Activated naive CD8-positive, alpha-beta T cell treated with anti-CD3 and anti-CD28 coated beads for 36 hours (primary cell): ENCODE measurements at regions not wholly inside any gene's neighbourhood (a gene's known extent, or its start where the extent isn't known, plus 50 kb on each side); places are given as distances from the start of the nearest gene placed in this dataset.

Experiments used
- DNase-seq: peaks from one replicate; pipeline ENCODE4 v3.0.0; 2021
- H3K27ac Mint-ChIP-seq: one replicate; pipeline ENCODE4 v1.8.0; 2022; ENCODE audit warnings: mild to moderate bottlenecking, moderate library complexity, mixed read lengths
- H3K27me3 Mint-ChIP-seq: one replicate; pipeline ENCODE4 v1.8.0; 2022; ENCODE audit warnings: mild to moderate bottlenecking, mixed read lengths
- H3K36me3 Mint-ChIP-seq: one replicate; pipeline ENCODE4 v1.8.0; 2021; ENCODE audit warnings: mild to moderate bottlenecking, mixed read lengths
- H3K4me1 Mint-ChIP-seq: one replicate; pipeline ENCODE4 v1.8.0; 2021; ENCODE audit warnings: mixed read lengths
- H3K4me3 Mint-ChIP-seq: one replicate; pipeline ENCODE4 v1.8.0; 2022; ENCODE audit warnings: mild to moderate bottlenecking, moderate library complexity, mixed read lengths
- H3K9me3 Mint-ChIP-seq: one replicate; pipeline ENCODE4 v1.8.0; 2022; ENCODE audit warnings: mixed read lengths

GRCh38 chr2:180143633-180144337 is 136.7 kb upstream of the CWC22 start:
- Mint-ChIP-seq H3K36me3 (no peaks in the 10 kb centered on the region), H3K9me3 (no peaks in the 10 kb centered on the region)

GRCh38 chr2:180141600-180141999 is 134.5 kb upstream of the CWC22 start:
- Mint-ChIP-seq H3K4me3 (no peak overlapping the region), H3K27me3 (no peaks in the 10 kb centered on the region), H3K4me1 (no peaks in the 10 kb centered on the region), H3K36me3 (no peaks in the 10 kb centered on the region), H3K9me3 (no peaks in the 10 kb centered on the region), H3K27ac (no peak overlapping the region)
- no peak for DNase-seq

More at GRCh38 chr2:180143633-180144337, 136.7 kb upstream of the CWC22 start:
- Mint-ChIP-seq H3K4me1 (no peaks in the 10 kb centered on the region), H3K4me3 (no peak overlapping the region), H3K27me3 (no peaks in the 10 kb centered on the region), H3K27ac (no peak overlapping the region)
- DNase-seq: no peak

GRCh38 chr2:180133736-180134135 is 126.6 kb upstream of the CWC22 start:
- H3K27ac Mint-ChIP-seq: no peak overlapping the region
- H3K9me3 Mint-ChIP-seq: no peaks in the 10 kb centered on the region
- H3K4me3 Mint-ChIP-seq: no peak overlapping the region
- H3K36me3 Mint-ChIP-seq: no peaks in the 10 kb centered on the region
- DNase-seq: no peak
- H3K4me1 Mint-ChIP-seq: no peaks in the 10 kb centered on the region
- H3K27me3 Mint-ChIP-seq: peaks cover 9% of the 10 kb centered on the region

GRCh38 chr2:180130403-180130802 is 123.3 kb upstream of the CWC22 start:
- DNase-seq: no peak
- H3K27ac Mint-ChIP-seq: no peak overlapping the region
- H3K36me3 Mint-ChIP-seq: no peaks in the 10 kb centered on the region
- H3K4me3 Mint-ChIP-seq: no peak overlapping the region
- H3K9me3 Mint-ChIP-seq: no peaks in the 10 kb centered on the region
- H3K4me1 Mint-ChIP-seq: peaks cover 2% of the 10 kb centered on the region
- H3K27me3 Mint-ChIP-seq: peaks cover 23% of the 10 kb centered on the region

GRCh38 chr2:180128861-180129260 is 121.8 kb upstream of the CWC22 start:
- Mint-ChIP-seq H3K36me3 (no peaks in the 10 kb centered on the region), H3K27me3 (peaks cover 23% of the 10 kb centered on the region), H3K4me1 (peaks cover 2% of the 10 kb centered on the region), H3K4me3 (no peak overlapping the region), H3K27ac (no peak overlapping the region), H3K9me3 (no peaks in the 10 kb centered on the region)
- DNase-seq: no peak

- H3K4me1 Mint-ChIP-seq: peaks cover 2% of the 10 kb centered on the region
- H3K36me3 Mint-ChIP-seq: no peaks in the 10 kb centered on the region
- H3K27me3 Mint-ChIP-seq: peaks cover 21% of the 10 kb centered on the region
- no peak overlapping the region for H3K4me3 Mint-ChIP-seq
- DNase-seq: peak; percentile 14
- no peaks in the 10 kb centered on the region for H3K9me3 Mint-ChIP-seq
- H3K27ac Mint-ChIP-seq: no peak overlapping the region
Measured at GRCh38 chr2:180125245-180125962, 118.3 kb upstream of the CWC22 start.

GRCh38 chr2:180124273-180125139 is 117.4 kb upstream of the CWC22 start:
- Mint-ChIP-seq H3K9me3 (no peaks in the 10 kb centered on the region), H3K4me1 (peaks cover 2% of the 10 kb centered on the region), H3K36me3 (no peaks in the 10 kb centered on the region), H3K4me3 (no peak overlapping the region), H3K27ac (no peak overlapping the region), H3K27me3 (peaks cover 19% of the 10 kb centered on the region)
- DNase-seq: no peak

GRCh38 chr2:180122874-180123273 is 115.8 kb upstream of the CWC22 start:
- Mint-ChIP-seq H3K9me3 (no peaks in the 10 kb centered on the region), H3K27ac (no peak overlapping the region), H3K27me3 (peaks cover 16% of the 10 kb centered on the region), H3K4me1 (peaks cover 2% of the 10 kb centered on the region), H3K36me3 (no peaks in the 10 kb centered on the region), H3K4me3 (no peak overlapping the region)
- DNase-seq: no peak

- no peak overlapping the region for H3K4me3 Mint-ChIP-seq
- no peaks in the 10 kb centered on the region for H3K4me1 Mint-ChIP-seq
- no peaks in the 10 kb centered on the region for H3K9me3 Mint-ChIP-seq
- DNase-seq: no peak
- H3K27me3 Mint-ChIP-seq: peaks cover 5% of the 10 kb centered on the region
- no peak overlapping the region for H3K27ac Mint-ChIP-seq
- H3K36me3 Mint-ChIP-seq: no peaks in the 10 kb centered on the region
Measured at GRCh38 chr2:180115675-180116074, 108.6 kb upstream of the CWC22 start.

- H3K9me3 Mint-ChIP-seq: no peaks in the 10 kb centered on the region
- no peaks in the 10 kb centered on the region for H3K4me1 Mint-ChIP-seq
- DNase-seq: no peak
- no peak overlapping the region for H3K4me3 Mint-ChIP-seq
- no peaks in the 10 kb centered on the region for H3K36me3 Mint-ChIP-seq
- no peak overlapping the region for H3K27ac Mint-ChIP-seq
- H3K27me3 Mint-ChIP-seq: peaks cover 5% of the 10 kb centered on the region
Measured at GRCh38 chr2:180115269-180115668, 108.2 kb upstream of the CWC22 start.

GRCh38 chr2:180111901-180112300 is 104.8 kb upstream of the CWC22 start:
- Mint-ChIP-seq H3K27me3 (no peaks in the 10 kb centered on the region), H3K9me3 (no peaks in the 10 kb centered on the region), H3K27ac (no peak overlapping the region), H3K4me1 (no peaks in the 10 kb centered on the region), H3K36me3 (no peaks in the 10 kb centered on the region), H3K4me3 (no peak overlapping the region)
- DNase-seq: no peak

- H3K27ac Mint-ChIP-seq: no peak overlapping the region
- no peaks in the 10 kb centered on the region for H3K9me3 Mint-ChIP-seq
- no peak for DNase-seq
- H3K4me3 Mint-ChIP-seq: no peak overlapping the region
- no peaks in the 10 kb centered on the region for H3K4me1 Mint-ChIP-seq
- H3K36me3 Mint-ChIP-seq: no peaks in the 10 kb centered on the region
- peaks cover 5% of the 10 kb centered on the region for H3K27me3 Mint-ChIP-seq
Measured at GRCh38 chr2:180110469-180110868, 103.4 kb upstream of the CWC22 start.

- H3K4me1 Mint-ChIP-seq: no peaks in the 10 kb centered on the region
- H3K36me3 Mint-ChIP-seq: no peaks in the 10 kb centered on the region
- H3K4me3 Mint-ChIP-seq: no peak overlapping the region
- H3K9me3 Mint-ChIP-seq: no peaks in the 10 kb centered on the region
- H3K27me3 Mint-ChIP-seq: peaks cover 5% of the 10 kb centered on the region
- no peak overlapping the region for H3K27ac Mint-ChIP-seq
- DNase-seq: no peak
Measured at GRCh38 chr2:180101846-180102245, 94.7 kb upstream of the CWC22 start.

GRCh38 chr2:180099308-180099707 is 92.2 kb upstream of the CWC22 start:
- H3K27ac Mint-ChIP-seq: no peak overlapping the region
- no peak for DNase-seq
- no peaks in the 10 kb centered on the region for H3K9me3 Mint-ChIP-seq
- peaks cover 6% of the 10 kb centered on the region for H3K27me3 Mint-ChIP-seq
- no peaks in the 10 kb centered on the region for H3K36me3 Mint-ChIP-seq
- H3K4me1 Mint-ChIP-seq: no peaks in the 10 kb centered on the region
- H3K4me3 Mint-ChIP-seq: no peak overlapping the region

GRCh38 chr2:180085144-180085543 is 78.0 kb upstream of the CWC22 start:
- no peak overlapping the region for H3K27ac Mint-ChIP-seq
- no peaks in the 10 kb centered on the region for H3K36me3 Mint-ChIP-seq
- H3K4me3 Mint-ChIP-seq: no peak overlapping the region
- peaks cover 8% of the 10 kb centered on the region for H3K9me3 Mint-ChIP-seq
- peaks cover 14% of the 10 kb centered on the region for H3K27me3 Mint-ChIP-seq
- DNase-seq: no peak
- H3K4me1 Mint-ChIP-seq: no peaks in the 10 kb centered on the region
